SH-SY5Y (cell line): ENCODE measurements at regions not wholly inside any gene's neighbourhood (a gene's known extent, or its start where the extent isn't known, plus 50 kb on each side); places are given as distances from the start of the nearest gene placed in this dataset.

Source experiments
- GATA2 ChIP-seq: IDR thresholded peaks from 2 replicates; pipeline ENCODE4 v1.6.1; 2011; ENCODE audit warnings: mild to moderate bottlenecking, low read depth, low read length
- GATA3 ChIP-seq: IDR thresholded peaks from 2 replicates; pipeline ENCODE4 v1.6.1; 2011; ENCODE audit warnings: low read depth, mild to moderate bottlenecking, low read length, moderate library complexity

- TF ChIP-seq GATA3, result no peak
- TF ChIP-seq GATA2, result no peak
Observed at GRCh38 chr2:7324706-7325105, 407.5 kb downstream of the RNF144A start.
